ENCODE measurements at regions not wholly inside any gene's neighbourhood (a gene's known extent, or its start where the extent isn't known, plus 50 kb on each side); places are given as distances from the start of the nearest gene placed in this dataset.

- Histone ChIP-seq H3K4me3 (ENCODE audit: low read depth in 1 of 2, low read length in 2 of 2) (no peak overlapping the region), H3K36me3 (ENCODE audit: insufficient read depth, low read length) (no peaks in the 10 kb centered on the region), H3K4me1 (ENCODE audit: insufficient read depth, low read length) (no peaks in the 10 kb centered on the region), H3K79me2 (ENCODE audit: insufficient read depth, low read length) (no peaks in the 10 kb centered on the region), H2AFZ (ENCODE audit: low read depth, low read length) (no peak overlapping the region), H3K4me2 (ENCODE audit: insufficient read depth, low read length) (no peak overlapping the region), H3K9ac (ENCODE audit: low read depth, low read length) (no peak overlapping the region), H3K9me3 (ENCODE audit: insufficient read depth, low read length, severe bottlenecking) (no peaks in the 10 kb centered on the region), H4K20me1 (ENCODE audit: insufficient read depth, low read length) (no peaks in the 10 kb centered on the region), H3K27me3 (ENCODE audit: insufficient read depth, low read length, poor library complexity) (peaks cover 22% of the 10 kb centered on the region), H3K27ac (ENCODE audit: low read length) (no peak overlapping the region)
- TF ChIP-seq CTCF (IDR thresholded peaks at IDR 0.05; ENCODE audit: borderline replicate concordance, extremely low read depth, low read length, poor library complexity, severe bottlenecking) (no peak), EZH2 (IDR thresholded peaks at IDR 0.05; ENCODE audit: borderline replicate concordance, low read depth, low read length, severe bottlenecking) (no peak)
- ATAC-seq (ENCODE audit: insufficient read depth, low read depth), result no peak
- DNase-seq, result no peak
Measured at GRCh38 chr16:86732621-86733295, 154.4 kb downstream of the FOXL1 start.

GRCh38 chr16:86733546-86734254, 155.4 kb downstream of the FOXL1 start:
- no peak overlapping the region for H3K9ac ChIP-seq (ENCODE audit: low read depth, low read length)
- peaks cover 19% of the 10 kb centered on the region for H3K27me3 ChIP-seq (ENCODE audit: insufficient read depth, low read length, poor library complexity)
- no peak for ATAC-seq (ENCODE audit: insufficient read depth, low read depth)
- DNase-seq, result no peak
- H3K9me3 ChIP-seq (ENCODE audit: insufficient read depth, low read length, severe bottlenecking), result no peaks in the 10 kb centered on the region
- H3K4me1 ChIP-seq (ENCODE audit: insufficient read depth, low read length), result no peaks in the 10 kb centered on the region
- TF ChIP-seq EZH2 (IDR thresholded peaks at IDR 0.05; ENCODE audit: borderline replicate concordance, low read depth, low read length, severe bottlenecking) (no peak), CTCF (IDR thresholded peaks at IDR 0.05; ENCODE audit: borderline replicate concordance, extremely low read depth, low read length, poor library complexity, severe bottlenecking) (no peak)
- no peaks in the 10 kb centered on the region for H3K79me2 ChIP-seq (ENCODE audit: insufficient read depth, low read length)
- H3K4me2 ChIP-seq (ENCODE audit: insufficient read depth, low read length), result no peak overlapping the region
- H4K20me1 ChIP-seq (ENCODE audit: insufficient read depth, low read length), result no peaks in the 10 kb centered on the region
- H2AFZ ChIP-seq (ENCODE audit: low read depth, low read length), result no peak overlapping the region
- H3K27ac ChIP-seq (ENCODE audit: low read length), result no peak overlapping the region
- no peaks in the 10 kb centered on the region for H3K36me3 ChIP-seq (ENCODE audit: insufficient read depth, low read length)
- H3K4me3 ChIP-seq (ENCODE audit: low read depth in 1 of 2, low read length in 2 of 2), result no peak overlapping the region

- no peak overlapping the region for H3K4me2 ChIP-seq (ENCODE audit: insufficient read depth, low read length)
- H3K9me3 ChIP-seq (ENCODE audit: insufficient read depth, low read length, severe bottlenecking), result no peaks in the 10 kb centered on the region
- ATAC-seq (ENCODE audit: insufficient read depth, low read depth) (no peak), DNase-seq (no peak)
- H3K4me3 ChIP-seq (ENCODE audit: low read depth in 1 of 2, low read length in 2 of 2), result no peak overlapping the region
- peaks cover 19% of the 10 kb centered on the region for H3K27me3 ChIP-seq (ENCODE audit: insufficient read depth, low read length, poor library complexity)
- TF ChIP-seq EZH2 (IDR thresholded peaks at IDR 0.05; ENCODE audit: borderline replicate concordance, low read depth, low read length, severe bottlenecking), result no peak
- no peak for TF ChIP-seq CTCF (IDR thresholded peaks at IDR 0.05; ENCODE audit: borderline replicate concordance, extremely low read depth, low read length, poor library complexity, severe bottlenecking)
- H3K79me2 ChIP-seq (ENCODE audit: insufficient read depth, low read length), result no peaks in the 10 kb centered on the region
- no peak overlapping the region for H3K9ac ChIP-seq (ENCODE audit: low read depth, low read length)
- no peaks in the 10 kb centered on the region for H3K36me3 ChIP-seq (ENCODE audit: insufficient read depth, low read length)
- H2AFZ ChIP-seq (ENCODE audit: low read depth, low read length), result no peak overlapping the region
- H3K4me1 ChIP-seq (ENCODE audit: insufficient read depth, low read length), result no peaks in the 10 kb centered on the region
- H3K27ac ChIP-seq (ENCODE audit: low read length), result no peak overlapping the region
- no peaks in the 10 kb centered on the region for H4K20me1 ChIP-seq (ENCODE audit: insufficient read depth, low read length)
Measured at GRCh38 chr16:86734543-86735460, 156.5 kb downstream of the FOXL1 start.
